ENCODE measurements at regions not wholly inside any gene's neighbourhood (a gene's known extent, or its start where the extent isn't known, plus 50 kb on each side); places are given as distances from the start of the nearest gene placed in this dataset.
"Not testable (repeated sequence)": the region's sequence is repeated elsewhere in the genome, so short reads cannot be mapped to it uniquely, and the experiment has no call there.

DNA sequence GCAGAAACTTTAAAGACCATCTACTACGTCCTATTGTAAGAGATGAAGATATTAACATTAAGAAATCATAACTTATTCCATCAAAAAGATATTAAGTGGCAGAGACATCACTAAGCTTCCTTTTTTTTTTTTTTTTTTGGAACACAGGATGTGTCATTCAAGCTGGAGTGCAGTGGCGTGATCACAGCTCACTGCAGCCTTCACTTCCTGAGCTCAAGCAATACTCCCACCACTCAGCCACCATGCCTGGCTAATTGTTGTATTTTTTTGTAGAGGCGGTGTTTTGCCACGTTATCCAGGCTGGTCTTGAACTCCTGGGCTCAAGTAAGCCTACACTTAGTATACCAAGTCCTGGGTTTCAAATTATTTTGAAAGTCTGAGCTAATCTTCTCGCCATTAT, 169.7 kb upstream of the KCTD7 start:
- TF ChIP-seq, protein P1, sequence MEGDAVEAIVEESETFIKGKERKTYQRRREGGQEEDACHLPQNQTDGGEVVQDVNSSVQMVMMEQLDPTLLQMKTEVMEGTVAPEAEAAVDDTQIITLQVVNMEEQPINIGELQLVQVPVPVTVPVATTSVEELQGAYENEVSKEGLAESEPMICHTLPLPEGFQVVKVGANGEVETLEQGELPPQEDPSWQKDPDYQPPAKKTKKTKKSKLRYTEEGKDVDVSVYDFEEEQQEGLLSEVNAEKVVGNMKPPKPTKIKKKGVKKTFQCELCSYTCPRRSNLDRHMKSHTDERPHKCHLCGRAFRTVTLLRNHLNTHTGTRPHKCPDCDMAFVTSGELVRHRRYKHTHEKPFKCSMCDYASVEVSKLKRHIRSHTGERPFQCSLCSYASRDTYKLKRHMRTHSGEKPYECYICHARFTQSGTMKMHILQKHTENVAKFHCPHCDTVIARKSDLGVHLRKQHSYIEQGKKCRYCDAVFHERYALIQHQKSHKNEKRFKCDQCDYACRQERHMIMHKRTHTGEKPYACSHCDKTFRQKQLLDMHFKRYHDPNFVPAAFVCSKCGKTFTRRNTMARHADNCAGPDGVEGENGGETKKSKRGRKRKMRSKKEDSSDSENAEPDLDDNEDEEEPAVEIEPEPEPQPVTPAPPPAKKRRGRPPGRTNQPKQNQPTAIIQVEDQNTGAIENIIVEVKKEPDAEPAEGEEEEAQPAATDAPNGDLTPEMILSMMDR (conservative IDR thresholded peaks at IDR 0.05 in 1 of 2, IDR thresholded peaks at IDR 0.05 in 1 of 2; ENCODE audit: extremely low read depth in 1 of 2, insufficient read depth in 1 of 2, low read depth in 1 of 2, low read length in 2 of 2): not testable (repeated sequence)
- TF ChIP-seq EZH2 (IDR thresholded peaks at IDR 0.05; ENCODE audit: borderline replicate concordance, low read length): not testable (repeated sequence)

All from mammary epithelial cell (primary cell).